GM18508 (cell line): ENCODE measurements at regions not wholly inside any gene's neighbourhood (a gene's known extent, or its start where the extent isn't known, plus 50 kb on each side); places are given as distances from the start of the nearest gene placed in this dataset.

Experiments used
- ATAC-seq: cut with Tn5 transposase; IDR thresholded peaks from one replicate; pipeline ENCODE4 v1.9.1; 2021; ENCODE audit warnings: moderate number of reproducible peaks; ENCODE audit not compliant: insufficient read depth, unreplicated experiment

GRCh38 chr2:76464310-76464709, 753.6 kb upstream of the GCFC2 start:
- ATAC-seq = no peak

- no peak for ATAC-seq
These were observed 750.7 kb upstream of the GCFC2 start for GRCh38 chr2:76461431-76461830.

GRCh38 chr2:76455910-76456309, 745.2 kb upstream of the GCFC2 start:
- ATAC-seq = no peak

- peak; percentile 83 for ATAC-seq
These were observed 739.3 kb upstream of the GCFC2 start for GRCh38 chr2:76450024-76450475.

- no peak for ATAC-seq
These were observed 738.2 kb upstream of the GCFC2 start for GRCh38 chr2:76448956-76449355.

GRCh38 chr2:76447294-76447693, 736.6 kb upstream of the GCFC2 start:
- ATAC-seq = no peak

- ATAC-seq = no peak
These were observed 736.2 kb upstream of the GCFC2 start for GRCh38 chr2:76446872-76447271.

- ATAC-seq = no peak
These were observed 735.2 kb upstream of the GCFC2 start for GRCh38 chr2:76445880-76446279.

- ATAC-seq = no peak
These were observed 734.0 kb upstream of the GCFC2 start for GRCh38 chr2:76444732-76445131.

GRCh38 chr2:76437564-76437963, 726.8 kb upstream of the GCFC2 start:
- ATAC-seq = no peak

GRCh38 chr2:76429374-76429773, 718.7 kb upstream of the GCFC2 start:
- ATAC-seq = no peak

- no peak for ATAC-seq
These were observed 716.7 kb upstream of the GCFC2 start for GRCh38 chr2:76427452-76427851.

- ATAC-seq = no peak
These were observed 705.1 kb upstream of the GCFC2 start for GRCh38 chr2:76415821-76416220.

- no peak for ATAC-seq
These were observed 702.7 kb upstream of the GCFC2 start for GRCh38 chr2:76413436-76413835.

GRCh38 chr2:76406134-76406855, 695.6 kb upstream of the GCFC2 start:
- ATAC-seq = no peak

- ATAC-seq = no peak
These were observed 682.6 kb upstream of the GCFC2 start for GRCh38 chr2:76393356-76393755.

- no peak for ATAC-seq
These were observed 681.0 kb upstream of the GCFC2 start for GRCh38 chr2:76391678-76392077.

- no peak for ATAC-seq
These were observed 676.6 kb upstream of the GCFC2 start for GRCh38 chr2:76387294-76387693.

GRCh38 chr2:76385943-76386342, 675.2 kb upstream of the GCFC2 start:
- no peak for ATAC-seq

- ATAC-seq = no peak
These were observed 670.9 kb upstream of the GCFC2 start for GRCh38 chr2:76381624-76382023.

- ATAC-seq = no peak
These were observed 667.4 kb upstream of the GCFC2 start for GRCh38 chr2:76378140-76378539.

- no peak for ATAC-seq
These were observed 630.7 kb upstream of the GCFC2 start for GRCh38 chr2:76341439-76341838.
